ENCODE measurements at regions not wholly inside any gene's neighbourhood (a gene's known extent, or its start where the extent isn't known, plus 50 kb on each side); places are given as distances from the start of the nearest gene placed in this dataset.

DNA sequence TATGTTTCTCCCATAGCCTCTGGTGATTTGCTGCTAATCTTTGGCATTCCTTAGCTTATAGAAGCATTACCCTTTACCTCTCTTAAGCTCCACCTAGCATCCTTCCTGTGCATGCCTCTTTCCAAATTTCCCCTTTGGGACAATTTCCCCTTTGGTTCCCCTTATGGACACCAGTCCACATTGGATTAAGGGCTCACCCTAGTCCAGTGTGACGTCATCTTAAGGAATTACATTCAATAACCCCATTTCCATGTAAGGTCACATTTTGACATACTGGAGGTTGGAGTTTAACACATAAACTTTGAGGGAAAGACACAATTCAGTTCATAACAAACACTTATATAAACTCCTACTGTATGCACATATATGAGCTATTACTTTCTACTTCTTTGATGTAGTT is 916.6 kb downstream of the SLC4A3 start:
- ATAC-seq: no peak
- no peaks in the 10 kb centered on the region for H3K9me1 ChIP-seq (ENCODE audit: control insufficient read depth, insufficient read depth, low read length)
- no peak overlapping the region for H2AFZ ChIP-seq (ENCODE audit: low read depth, low read length)
- no peak overlapping the region for H3K27ac ChIP-seq (ENCODE audit: extremely low read depth, low read depth, low read length)
- no peaks in the 10 kb centered on the region for H3K36me3 ChIP-seq (ENCODE audit: control insufficient read depth, insufficient read depth, low read length)
- 0% methylated on average over 1 of the region's 1 CpG for WGBS (ENCODE audit: insufficient coverage, low coverage, missing lambda C conversion rate)
- no peak overlapping the region for H3K4me3 ChIP-seq
- ChIA-PET POLR2A (no interaction called here), CTCF (ENCODE audit: low intra/inter-chr PET ratio) (no interaction called here)
- no peaks in the 10 kb centered on the region for H3K9me3 ChIP-seq (replicated peaks; ENCODE audit: control insufficient read depth, insufficient read depth, low read depth, low read length)
- no peaks in the 10 kb centered on the region for H3K79me2 ChIP-seq (ENCODE audit: control insufficient read depth, insufficient read depth, low read length)
- H3K4me1 ChIP-seq (replicated peaks in 1 of 2; ENCODE audit: control insufficient read depth in 2 of 2, insufficient read depth in 2 of 2, low read length in 2 of 2): no peaks in the 10 kb centered on the region
- in situ Hi-C loops (cut with MboI): no loop called here
- no peak overlapping the region for H3K9ac ChIP-seq (ENCODE audit: insufficient read depth in 1 of 2, low read depth in 2 of 2, low read length in 2 of 2)
- H3K27me3 ChIP-seq (ENCODE audit: control insufficient read depth in 2 of 2, insufficient read depth in 2 of 2, low read length in 2 of 2): no peaks in the 10 kb centered on the region
- H4K20me1 ChIP-seq (replicated peaks; ENCODE audit: control insufficient read depth, insufficient read depth, low read length): no peaks in the 10 kb centered on the region
- BruUV-seq (replicated peaks): no TSS peak
- DNase-seq (ENCODE audit: extremely low read depth in 1 of 4, low spot score in 3 of 4): no peak
- no peak for FAIRE-seq
- TF ChIP-seq HEY1 (CRISPR knock-in tag; IDR thresholded peaks at IDR 0.05; ENCODE audit: borderline replicate concordance) (no peak), L3MBTL2 (IDR thresholded peaks at IDR 0.05) (no peak), SMAD2 (IDR thresholded peaks at IDR 0.05; ENCODE audit: low read depth, low read length) (no peak), TFAM (CRISPR knock-in tag; conservative IDR thresholded peaks at IDR 0.05) (no peak), FOXP4 (CRISPR knock-in tag; IDR thresholded peaks at IDR 0.05; ENCODE audit: borderline replicate concordance) (no peak), ZNF584 (CRISPR knock-in tag; IDR thresholded peaks at IDR 0.05; ENCODE audit: low read depth) (no peak), ESRRB (CRISPR knock-in tag; IDR thresholded peaks at IDR 0.05; ENCODE audit: borderline replicate concordance) (no peak), RB1 (IDR thresholded peaks at IDR 0.05; ENCODE audit: low read depth) (no peak), TAF7 (tag; IDR thresholded peaks at IDR 0.05) (no peak)
- TF ChIP-seq, protein P1, sequence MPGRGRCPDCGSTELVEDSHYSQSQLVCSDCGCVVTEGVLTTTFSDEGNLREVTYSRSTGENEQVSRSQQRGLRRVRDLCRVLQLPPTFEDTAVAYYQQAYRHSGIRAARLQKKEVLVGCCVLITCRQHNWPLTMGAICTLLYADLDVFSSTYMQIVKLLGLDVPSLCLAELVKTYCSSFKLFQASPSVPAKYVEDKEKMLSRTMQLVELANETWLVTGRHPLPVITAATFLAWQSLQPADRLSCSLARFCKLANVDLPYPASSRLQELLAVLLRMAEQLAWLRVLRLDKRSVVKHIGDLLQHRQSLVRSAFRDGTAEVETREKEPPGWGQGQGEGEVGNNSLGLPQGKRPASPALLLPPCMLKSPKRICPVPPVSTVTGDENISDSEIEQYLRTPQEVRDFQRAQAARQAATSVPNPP (IDR thresholded peaks at IDR 0.05; ENCODE audit: borderline replicate concordance, insufficient read depth, insufficient read length): no peak
- H3K4me2 ChIP-seq (ENCODE audit: insufficient read depth, low read length): no peak overlapping the region
- intact Hi-C loops (cut with micrococcal nuclease): no loop called here

Measured in K562 (cell line).